ENCODE measurements at regions not wholly inside any gene's neighbourhood (a gene's known extent, or its start where the extent isn't known, plus 50 kb on each side); places are given as distances from the start of the nearest gene placed in this dataset.
"Not testable (repeated sequence)": the region's sequence is repeated elsewhere in the genome, so short reads cannot be mapped to it uniquely, and the experiment has no call there.

GRCh38 chr18:47399475-47399874, 148.0 kb upstream of the SKOR2 start:
- no peak for DNase-seq

- DNase-seq = no peak
Measured at GRCh38 chr18:47397671-47398319, 146.3 kb upstream of the SKOR2 start.

- no peak for DNase-seq
Measured at GRCh38 chr18:47391665-47392064, 140.2 kb upstream of the SKOR2 start.

- no peak for DNase-seq
Measured at GRCh38 chr18:47390410-47391024, 139.1 kb upstream of the SKOR2 start.

- no peak for DNase-seq
Measured at GRCh38 chr18:47389210-47389609, 137.8 kb upstream of the SKOR2 start.

GRCh38 chr18:47387864-47388263, 136.4 kb upstream of the SKOR2 start:
- no peak for DNase-seq

- no peak for DNase-seq
Measured at GRCh38 chr18:47383729-47384128, 132.3 kb upstream of the SKOR2 start.

GRCh38 chr18:47381975-47382570, 130.6 kb upstream of the SKOR2 start:
- no peak for DNase-seq

GRCh38 chr18:47380153-47380552, 128.7 kb upstream of the SKOR2 start:
- DNase-seq = no peak

- no peak for DNase-seq
Measured at GRCh38 chr18:47373465-47373864, 122.0 kb upstream of the SKOR2 start.

GRCh38 chr18:47370052-47370451, 118.6 kb upstream of the SKOR2 start:
- DNase-seq = no peak

GRCh38 chr18:47354061-47354460, 102.6 kb upstream of the SKOR2 start:
- not testable (repeated sequence) for DNase-seq

- DNase-seq = no peak
Measured at GRCh38 chr18:47346016-47346415, 94.6 kb upstream of the SKOR2 start.

- DNase-seq = peak; percentile 5
Measured at GRCh38 chr18:47345291-47345690, 93.8 kb upstream of the SKOR2 start.

GRCh38 chr18:47343291-47343690, 91.8 kb upstream of the SKOR2 start:
- peak; percentile 87 for DNase-seq

- peak; percentile 57 for DNase-seq
Measured at GRCh38 chr18:47342566-47342965, 91.1 kb upstream of the SKOR2 start.

- no peak for DNase-seq
Measured at GRCh38 chr18:47341678-47342077, 90.2 kb upstream of the SKOR2 start.

GRCh38 chr18:47334966-47335365, 83.5 kb upstream of the SKOR2 start:
- DNase-seq = no peak

- DNase-seq = no peak
Measured at GRCh38 chr18:47333926-47334635, 82.6 kb upstream of the SKOR2 start.

GRCh38 chr18:47331641-47332040, 80.2 kb upstream of the SKOR2 start:
- no peak for DNase-seq

- no peak for DNase-seq
Measured at GRCh38 chr18:47331026-47331425, 79.6 kb upstream of the SKOR2 start.

GRCh38 chr18:47323158-47323557, 71.7 kb upstream of the SKOR2 start:
- DNase-seq = peak; percentile 83

GRCh38 chr18:47321815-47322214, 70.4 kb upstream of the SKOR2 start:
- DNase-seq = no peak

Measured in fibroblast of skin of back (primary cell).